Stimulated activated CD4-positive, alpha-beta T cell treated with anti-CD3 and anti-CD28 coated beads, Interleukin-1b, Interleukin-23, amount 100 ng/mL, for 24 hours (primary cell): ENCODE measurements at regions not wholly inside any gene's neighbourhood (a gene's known extent, or its start where the extent isn't known, plus 50 kb on each side); places are given as distances from the start of the nearest gene placed in this dataset.
A peak's percentile ranks its signal among the peaks of the same experiment; 100 is the strongest.

Experiments
- DNase-seq, 4 experiments: peaks; one replicate each; pipeline ENCODE4 v3.0.0-alpha.2; 2020; ENCODE audit warnings: low read depth in 4 of 4, low spot score in 1 of 4

DNA sequence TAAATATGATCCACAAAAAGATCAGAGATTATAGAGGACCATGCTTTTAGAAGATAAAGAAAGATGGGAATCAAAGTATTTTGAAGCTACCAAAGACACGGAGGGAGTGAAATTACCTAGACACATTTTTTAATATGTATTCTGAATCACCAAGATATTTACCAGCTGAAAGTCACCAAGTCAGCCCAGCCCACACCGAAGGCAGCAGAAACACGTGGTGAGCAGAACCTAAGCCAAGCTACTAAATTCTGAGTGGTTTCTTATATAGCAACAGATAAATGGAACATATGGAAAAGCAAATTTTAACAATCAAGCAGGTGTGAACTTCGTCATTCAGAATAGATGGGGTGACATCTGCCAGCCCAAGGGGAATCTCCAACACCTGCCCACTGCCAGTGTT, 134.7 kb upstream of the AKR1E2 start:
- DNase-seq: no peak

GRCh38 chr10:4688601-4689000, 137.4 kb upstream of the AKR1E2 start:
- no peak for DNase-seq

- DNase-seq: no peak
Measured at GRCh38 chr10:4688168-4688567, 137.8 kb upstream of the AKR1E2 start.

DNA sequence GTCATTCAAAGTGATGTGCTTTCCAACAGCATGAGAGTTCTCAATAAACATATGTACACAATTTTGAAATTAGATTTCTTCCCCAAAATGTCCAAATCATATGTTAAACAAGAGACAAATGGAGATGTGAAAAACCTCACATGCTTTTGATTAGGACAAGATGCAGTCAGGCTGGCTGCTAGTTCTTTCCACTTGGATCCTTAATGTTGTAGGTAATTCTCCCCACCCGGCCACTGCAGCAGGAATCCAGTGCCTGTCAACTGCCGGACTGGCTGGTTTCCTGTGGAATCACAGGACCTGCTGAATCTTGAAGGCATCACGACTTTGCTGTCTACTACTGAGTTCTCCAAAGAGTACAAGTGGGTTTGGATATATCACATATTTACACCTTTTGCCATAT, 138.6 kb upstream of the AKR1E2 start:
- DNase-seq: no peak

GRCh38 chr10:4686644-4686996, 139.4 kb upstream of the AKR1E2 start:
- DNase-seq: peak in 3 of 4 experiments; percentile 21 to 29 (median 24)

GRCh38 chr10:4685904-4686643, 139.9 kb upstream of the AKR1E2 start:
- no peak for DNase-seq

- no peak for DNase-seq
Measured at GRCh38 chr10:4685491-4685890, 140.5 kb upstream of the AKR1E2 start.

DNA sequence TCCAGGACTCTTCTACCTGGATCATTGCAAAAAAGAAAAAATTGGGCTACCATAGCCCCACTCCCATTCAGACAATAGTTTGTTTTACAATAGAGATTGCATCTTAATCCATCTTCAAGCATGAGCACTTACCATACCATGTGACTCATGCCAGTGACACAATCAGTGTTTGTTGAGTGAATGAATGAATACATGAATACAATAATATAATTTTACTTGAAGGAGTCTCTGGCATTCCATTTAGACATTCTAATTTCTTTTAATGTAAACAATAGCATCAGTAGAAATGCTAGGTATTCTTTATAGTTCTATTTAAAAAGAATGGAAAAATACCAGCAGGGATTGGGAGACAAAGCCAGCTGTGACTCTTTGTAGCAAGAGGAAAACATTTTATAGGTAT, 141.6 kb upstream of the AKR1E2 start:
- no peak for DNase-seq

- DNase-seq: no peak
Measured at GRCh38 chr10:4683838-4684237, 142.2 kb upstream of the AKR1E2 start.

- DNase-seq: no peak
Measured at GRCh38 chr10:4683137-4683536, 142.9 kb upstream of the AKR1E2 start.

DNA sequence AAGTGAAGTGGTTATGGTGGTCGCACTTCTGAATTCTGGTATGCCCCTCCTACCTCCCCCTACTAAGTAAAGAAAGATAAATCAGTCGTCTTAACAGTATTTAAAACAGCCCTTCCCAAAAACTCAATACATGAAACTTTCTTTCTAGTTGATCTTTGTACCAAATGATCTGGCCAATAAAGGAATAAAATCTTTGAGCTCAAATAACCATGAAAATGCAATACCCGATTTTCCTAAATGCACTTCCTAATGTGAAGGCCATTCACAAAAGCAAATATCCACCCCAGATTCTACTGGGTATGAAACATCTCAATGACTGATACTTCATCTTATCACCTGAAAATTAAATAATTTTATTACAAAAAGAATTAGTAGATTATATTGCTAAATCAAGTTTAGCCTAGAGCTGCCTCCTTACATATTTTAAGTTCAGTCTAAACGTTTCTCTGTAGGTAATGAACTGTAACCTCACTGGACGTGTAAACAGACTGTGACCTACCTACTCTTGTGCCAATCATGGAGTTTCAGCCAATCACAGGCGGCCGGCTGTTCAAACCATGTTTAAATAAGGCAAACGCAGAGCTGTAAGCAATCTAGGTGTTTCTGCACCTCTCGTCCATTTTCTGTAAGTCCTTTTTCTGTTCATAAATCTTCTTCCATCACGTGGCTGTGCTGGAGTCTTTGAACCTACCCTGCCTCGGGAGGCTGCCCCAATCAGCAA, 146.9 kb upstream of the AKR1E2 start:
- no peak for DNase-seq

GRCh38 chr10:4678023-4678950, 147.7 kb upstream of the AKR1E2 start:
- DNase-seq: no peak

- DNase-seq: no peak
Measured at GRCh38 chr10:4677296-4678021, 148.5 kb upstream of the AKR1E2 start.

DNA sequence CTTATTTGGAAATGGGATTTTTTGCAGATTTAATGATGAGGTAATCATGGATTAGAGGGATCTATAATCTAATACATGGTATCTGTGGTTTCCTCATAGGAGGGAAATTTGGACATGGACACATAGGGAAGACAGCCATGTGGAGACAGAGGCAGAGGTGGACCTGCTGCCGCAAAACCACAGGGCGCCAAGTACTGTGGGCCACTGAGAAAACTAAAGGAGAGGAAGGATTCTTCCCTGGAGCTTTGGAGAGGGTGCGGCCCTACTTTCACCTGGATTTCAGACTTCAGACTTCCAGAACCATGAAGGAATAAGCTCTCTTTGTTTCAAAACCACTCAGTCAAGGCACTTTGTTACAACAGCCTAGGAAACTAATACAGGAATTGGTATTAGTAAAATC, 149.4 kb upstream of the AKR1E2 start:
- DNase-seq: no peak

DNA sequence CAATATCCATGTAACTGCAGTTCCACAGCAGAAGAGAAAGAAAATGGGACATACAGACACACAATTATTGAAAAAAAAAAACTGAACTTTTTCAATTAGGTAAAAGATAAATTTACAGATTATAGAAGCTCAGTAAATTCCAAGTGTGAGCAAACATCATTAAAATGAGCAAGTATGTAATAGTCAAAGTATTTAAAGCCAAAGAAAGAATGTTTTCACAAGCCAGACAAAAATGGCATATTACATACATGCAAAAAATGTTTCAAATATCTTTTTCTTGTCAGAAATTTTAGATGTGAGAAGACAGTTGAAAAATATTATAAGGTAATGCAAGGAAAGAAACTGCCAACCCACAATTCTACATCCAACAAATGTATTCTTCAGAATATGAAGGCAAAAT, 150.2 kb upstream of the AKR1E2 start:
- no peak for DNase-seq

DNA sequence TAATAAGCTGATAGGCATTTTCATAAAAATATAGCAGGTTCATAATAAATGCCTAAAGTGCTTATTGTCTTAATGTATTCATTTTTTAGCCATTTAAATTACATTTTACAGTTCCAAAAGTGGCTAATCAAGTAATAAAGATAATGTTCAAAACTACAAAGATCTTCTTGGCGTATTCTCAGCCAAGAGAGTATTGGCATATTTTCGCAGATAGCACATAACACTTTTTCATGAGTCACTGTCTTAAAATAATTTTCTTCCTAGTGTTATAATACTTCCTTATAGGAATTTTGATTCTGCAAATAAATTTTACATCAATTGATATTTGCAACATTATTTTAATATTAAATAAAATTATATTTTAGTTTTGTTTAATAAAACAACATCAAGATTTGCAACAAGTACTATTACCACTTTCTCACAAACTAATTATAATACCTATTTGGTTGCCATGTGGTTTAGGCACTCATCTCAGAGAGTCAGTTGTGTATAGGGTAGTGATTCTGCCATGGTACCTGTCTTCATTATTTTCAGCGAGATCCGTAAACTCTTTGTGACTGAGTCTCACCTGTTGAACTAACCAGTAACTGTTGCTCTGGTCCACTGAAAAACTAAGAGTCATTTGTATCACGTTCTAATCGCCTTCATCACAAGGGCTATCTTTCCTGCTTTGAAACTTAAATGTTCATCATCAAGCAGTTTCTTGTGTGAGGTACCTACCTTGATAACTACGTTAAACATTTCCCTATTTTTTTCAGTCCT, 152.5 kb upstream of the AKR1E2 start:
- no peak for DNase-seq

DNA sequence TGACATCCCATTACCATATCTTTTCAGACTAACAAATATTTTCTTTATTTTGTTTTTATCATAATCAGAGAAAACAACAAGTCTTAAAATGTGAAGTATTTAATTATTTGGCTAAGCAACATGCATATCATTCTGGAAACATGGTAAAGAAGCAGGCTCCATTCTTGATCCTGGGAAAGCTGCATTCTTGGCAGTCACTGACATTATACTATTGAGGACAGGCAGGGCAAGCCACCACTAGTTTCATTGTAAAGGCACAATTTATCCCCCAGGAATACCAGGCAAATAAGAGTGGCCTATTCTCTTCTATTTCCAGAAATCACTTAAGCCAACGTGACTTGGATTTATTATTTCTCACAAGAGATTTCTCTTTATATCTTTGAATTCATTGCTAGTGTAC, 153.8 kb upstream of the AKR1E2 start:
- no peak for DNase-seq

- DNase-seq: no peak
Measured at GRCh38 chr10:4671451-4672145, 154.4 kb upstream of the AKR1E2 start.

DNA sequence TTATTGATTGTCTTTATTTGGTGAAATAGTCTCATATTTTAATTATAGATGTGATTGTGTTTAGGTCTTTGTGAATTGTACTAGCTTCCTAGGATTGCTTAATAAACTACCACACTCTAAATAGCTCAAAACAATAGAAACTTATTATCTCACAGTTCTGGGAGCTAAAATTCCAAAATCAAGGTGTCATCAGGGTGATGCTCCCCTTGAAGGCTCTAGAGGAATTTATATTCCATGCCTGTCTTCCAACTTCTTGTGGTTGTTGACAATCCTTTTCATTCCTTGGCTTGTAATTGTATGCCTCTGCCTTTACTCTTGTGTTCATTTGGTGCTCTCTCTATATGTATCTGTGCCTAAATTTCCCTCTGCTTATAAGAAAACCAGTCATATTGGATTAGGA, 155.3 kb upstream of the AKR1E2 start:
- no peak for DNase-seq

GRCh38 chr10:4669585-4669984, 156.4 kb upstream of the AKR1E2 start:
- no peak for DNase-seq
